ENCODE measurements at regions not wholly inside any gene's neighbourhood (a gene's known extent, or its start where the extent isn't known, plus 50 kb on each side); places are given as distances from the start of the nearest gene placed in this dataset.
"Not testable (repeated sequence)": the region's sequence is repeated elsewhere in the genome, so short reads cannot be mapped to it uniquely, and the experiment has no call there.

- Histone ChIP-seq H3K4me1 (peaks cover 14% of the 10 kb centered on the region), H3K27ac (no peak overlapping the region), H3K9ac (no peak overlapping the region), H3K9me3 (no peaks in the 10 kb centered on the region), H4K20me1 (no peaks in the 10 kb centered on the region), H3K4me3 (no peak overlapping the region), H3K36me3 (no peaks in the 10 kb centered on the region), H3K4me2 (no peak overlapping the region), H3K27me3 (no peaks in the 10 kb centered on the region)
- TF ChIP-seq Cebpa-rat (IDR thresholded peaks at IDR 0.05), result no peak
Observed at GRCh38 chr11:103735497-103736032, 300.9 kb upstream of the DDI1 start.

GRCh38 chr11:103736315-103737036 is 300.0 kb upstream of the DDI1 start:
- H4K20me1 ChIP-seq, result no peaks in the 10 kb centered on the region
- no peak overlapping the region for H3K4me3 ChIP-seq
- no peak overlapping the region for H3K4me2 ChIP-seq

GRCh38 chr11:103737037-103737622 is 299.3 kb upstream of the DDI1 start:
- no peak overlapping the region for H3K9ac ChIP-seq
- no peaks in the 10 kb centered on the region for H4K20me1 ChIP-seq
- no peaks in the 10 kb centered on the region for H3K27me3 ChIP-seq
- no peak overlapping the region for H3K4me3 ChIP-seq
- peaks cover 2% of the 10 kb centered on the region; the same call in 1 of the 2 replicates for H3K9me3 ChIP-seq
- H3K27ac ChIP-seq, result no peak overlapping the region
- H3K36me3 ChIP-seq, result no peaks in the 10 kb centered on the region
- no peak for TF ChIP-seq Cebpa-rat (IDR thresholded peaks at IDR 0.05)
- H3K4me1 ChIP-seq, result peaks cover 8% of the 10 kb centered on the region
- no peak overlapping the region for H3K4me2 ChIP-seq

More at GRCh38 chr11:103736315-103737036, 300.0 kb upstream of the DDI1 start:
- no peak for TF ChIP-seq Cebpa-rat (IDR thresholded peaks at IDR 0.05)
- Histone ChIP-seq H3K9me3 (no peaks in the 10 kb centered on the region), H3K27me3 (no peaks in the 10 kb centered on the region), H3K9ac (no peak overlapping the region), H3K4me1 (peaks cover 8% of the 10 kb centered on the region), H3K27ac (no peak overlapping the region), H3K36me3 (no peaks in the 10 kb centered on the region)

- no peak for TF ChIP-seq Cebpa-rat (IDR thresholded peaks at IDR 0.05)
- no peak overlapping the region for H3K9ac ChIP-seq
- H4K20me1 ChIP-seq, result no peaks in the 10 kb centered on the region
- H3K27me3 ChIP-seq, result no peaks in the 10 kb centered on the region
- H3K27ac ChIP-seq, result no peak overlapping the region
- no peak overlapping the region for H3K4me2 ChIP-seq
- peaks cover 3% of the 10 kb centered on the region; the same call in 1 of the 2 replicates for H3K9me3 ChIP-seq
- H3K4me3 ChIP-seq, result no peak overlapping the region
- peaks cover 8% of the 10 kb centered on the region for H3K4me1 ChIP-seq
- no peaks in the 10 kb centered on the region for H3K36me3 ChIP-seq
Observed at GRCh38 chr11:103737747-103738146, 298.7 kb upstream of the DDI1 start.

- H3K27ac ChIP-seq, result 0 out of 2 replicates have a peak overlapping the region, but pooled peaks have one; percentile 41
- not testable (repeated sequence) for H3K9me3 ChIP-seq, H3K27me3 ChIP-seq, H4K20me1 ChIP-seq, H3K36me3 ChIP-seq
- peak overlapping the region; percentile 45 for H3K4me3 ChIP-seq
- H3K9ac ChIP-seq, result peak overlapping the region; percentile 40; the same call in 1 of the 2 replicates
- peaks cover 11% of the 10 kb centered on the region for H3K4me1 ChIP-seq
- peak overlapping the region; percentile 54 for H3K4me2 ChIP-seq
Observed at GRCh38 chr11:103739074-103739796, 297.2 kb upstream of the DDI1 start.

- TF ChIP-seq Cebpa-rat (IDR thresholded peaks at IDR 0.05), result no peak
- H3K9ac ChIP-seq, result no peak overlapping the region
- H3K27ac ChIP-seq, result no peak overlapping the region
- no peaks in the 10 kb centered on the region for H3K27me3 ChIP-seq
- no peaks in the 10 kb centered on the region for H3K36me3 ChIP-seq
- no peak overlapping the region for H3K4me3 ChIP-seq
- peaks cover 10% of the 10 kb centered on the region for H3K9me3 ChIP-seq
- H4K20me1 ChIP-seq, result no peaks in the 10 kb centered on the region
- H3K4me1 ChIP-seq, result peaks cover 8% of the 10 kb centered on the region
- no peak overlapping the region for H3K4me2 ChIP-seq
Observed at GRCh38 chr11:103744496-103745153, 291.8 kb upstream of the DDI1 start.

- Histone ChIP-seq H3K9ac (no peak overlapping the region), H4K20me1 (no peaks in the 10 kb centered on the region), H3K9me3 (peaks cover 7% of the 10 kb centered on the region; the same call in 1 of the 2 replicates), H3K4me2 (no peak overlapping the region), H3K4me3 (no peak overlapping the region), H3K36me3 (no peaks in the 10 kb centered on the region), H3K27me3 (no peaks in the 10 kb centered on the region), H3K4me1 (peaks cover 6% of the 10 kb centered on the region), H3K27ac (no peak overlapping the region)
- no peak for TF ChIP-seq Cebpa-rat (IDR thresholded peaks at IDR 0.05)
Observed at GRCh38 chr11:103749158-103749557, 287.3 kb upstream of the DDI1 start.

- no peak overlapping the region for H3K4me2 ChIP-seq
- no peak overlapping the region for H3K27ac ChIP-seq
- no peaks in the 10 kb centered on the region for H3K36me3 ChIP-seq
- no peaks in the 10 kb centered on the region for H3K27me3 ChIP-seq
- no peak overlapping the region for H3K9ac ChIP-seq
- no peak overlapping the region for H3K4me3 ChIP-seq
- no peaks in the 10 kb centered on the region for H3K9me3 ChIP-seq
- no peak for TF ChIP-seq Cebpa-rat (IDR thresholded peaks at IDR 0.05)
- peaks cover 9% of the 10 kb centered on the region; the same call in 1 of the 2 replicates for H3K4me1 ChIP-seq
- no peaks in the 10 kb centered on the region for H4K20me1 ChIP-seq
Observed at GRCh38 chr11:103768816-103769215, 267.6 kb upstream of the DDI1 start.

- H3K9me3 ChIP-seq, result no peaks in the 10 kb centered on the region
- TF ChIP-seq Cebpa-rat (IDR thresholded peaks at IDR 0.05), result no peak
- peak overlapping the region; percentile 16; the same call in 1 of the 2 replicates for H3K4me2 ChIP-seq
- no peaks in the 10 kb centered on the region for H3K36me3 ChIP-seq
- no peak overlapping the region for H3K27ac ChIP-seq
- peaks cover 18% of the 10 kb centered on the region; the same call in 1 of the 2 replicates for H3K4me1 ChIP-seq
- no peak overlapping the region for H3K4me3 ChIP-seq
- H3K9ac ChIP-seq, result no peak overlapping the region
- no peaks in the 10 kb centered on the region for H4K20me1 ChIP-seq
- H3K27me3 ChIP-seq, result no peaks in the 10 kb centered on the region
Observed at GRCh38 chr11:103773059-103773458, 263.4 kb upstream of the DDI1 start.
